GM19455 (cell line): ENCODE measurements at regions not wholly inside any gene's neighbourhood (a gene's known extent, or its start where the extent isn't known, plus 50 kb on each side); places are given as distances from the start of the nearest gene placed in this dataset.
"Not testable (repeated sequence)": the region's sequence is repeated elsewhere in the genome, so short reads cannot be mapped to it uniquely, and the experiment has no call there.

Experiments used
- ATAC-seq: cut with Tn5 transposase; IDR thresholded peaks from one replicate; pipeline ENCODE4 v1.9.1; 2021; ENCODE audit not compliant: unreplicated experiment

GRCh38 chr21:14688412-14688811 lies 142.3 kb upstream of the SAMSN1 start:
- no peak for ATAC-seq

GRCh38 chr21:14687268-14687625 lies 141.1 kb upstream of the SAMSN1 start:
- peak; percentile 51 for ATAC-seq

- ATAC-seq, result peak; percentile 76
Measured at GRCh38 chr21:14686466-14687267, 140.6 kb upstream of the SAMSN1 start.

- ATAC-seq, result no peak
Measured at GRCh38 chr21:14685568-14685967, 139.5 kb upstream of the SAMSN1 start.

GRCh38 chr21:14684071-14684470 lies 138.0 kb upstream of the SAMSN1 start:
- no peak for ATAC-seq

GRCh38 chr21:14683063-14683462 lies 136.9 kb upstream of the SAMSN1 start:
- ATAC-seq, result no peak

GRCh38 chr21:14678973-14679574 lies 133.0 kb upstream of the SAMSN1 start:
- ATAC-seq, result no peak

GRCh38 chr21:14677639-14678179 lies 131.6 kb upstream of the SAMSN1 start:
- no peak for ATAC-seq

DNA sequence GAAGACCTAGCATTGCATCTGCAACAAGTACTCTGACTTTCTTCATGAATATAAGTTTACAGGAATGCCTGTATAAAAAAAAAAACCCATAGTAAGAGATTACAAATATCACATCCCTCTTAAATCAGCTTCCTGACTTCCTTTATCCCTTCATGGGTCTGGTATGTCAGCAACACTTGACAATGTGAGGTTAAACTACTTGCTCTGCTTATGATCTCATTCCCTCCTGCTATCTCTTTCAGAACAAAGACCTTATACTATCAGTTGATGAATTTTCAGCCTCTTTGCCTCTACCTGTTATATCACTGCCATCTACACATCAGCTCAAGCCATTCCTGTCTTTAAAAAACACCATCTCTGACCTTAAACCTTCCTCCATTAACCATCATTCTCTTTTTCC lies 130.9 kb upstream of the SAMSN1 start:
- ATAC-seq, result no peak

GRCh38 chr21:14675774-14676530 lies 129.8 kb upstream of the SAMSN1 start:
- no peak for ATAC-seq

DNA sequence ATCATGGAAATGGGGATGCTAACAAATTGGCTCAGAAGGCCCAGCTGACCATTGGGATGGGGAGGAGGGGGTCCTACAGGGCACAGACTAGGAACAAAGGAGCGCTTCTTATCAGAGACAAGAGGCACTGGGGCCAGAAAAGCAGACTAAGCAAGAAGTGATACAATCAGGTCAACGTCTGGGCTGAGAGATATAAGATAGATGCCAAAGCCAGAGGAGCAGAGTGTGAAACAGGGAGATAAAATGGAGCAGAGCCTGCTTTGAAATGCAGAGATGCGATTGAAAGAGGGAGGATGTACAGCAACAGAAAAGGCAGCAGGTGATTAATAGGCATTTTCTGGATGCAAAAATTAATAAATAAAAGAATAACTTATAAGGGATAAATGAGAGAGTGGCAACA lies 127.5 kb upstream of the SAMSN1 start:
- no peak for ATAC-seq

GRCh38 chr21:14672466-14672865 lies 126.4 kb upstream of the SAMSN1 start:
- no peak for ATAC-seq

- no peak for ATAC-seq
Measured at GRCh38 chr21:14670409-14670808, 124.3 kb upstream of the SAMSN1 start.

DNA sequence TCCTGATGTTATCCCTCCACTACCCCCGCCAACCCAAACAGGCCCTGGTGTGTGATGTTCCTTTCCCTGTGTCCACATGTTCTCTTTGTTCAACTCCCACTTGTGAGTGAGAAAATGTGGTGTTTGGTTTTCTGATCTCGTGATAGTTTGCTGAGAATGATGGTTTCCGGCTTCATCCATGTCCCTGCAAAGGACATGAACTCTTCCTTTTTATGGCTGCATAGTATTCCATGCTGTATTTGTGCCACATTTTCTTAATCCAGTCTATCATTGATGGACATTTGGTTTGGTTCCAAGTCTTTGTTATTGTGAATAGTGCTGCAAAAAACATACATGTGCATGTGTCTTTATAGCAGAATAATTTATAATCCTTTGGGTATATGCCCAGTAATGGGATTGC lies 123.0 kb upstream of the SAMSN1 start:
- not testable (repeated sequence) for ATAC-seq

GRCh38 chr21:14657241-14658008 lies 111.3 kb upstream of the SAMSN1 start:
- no peak for ATAC-seq

- no peak for ATAC-seq
Measured at GRCh38 chr21:14646893-14647292, 100.8 kb upstream of the SAMSN1 start.

- no peak for ATAC-seq
Measured at GRCh38 chr21:14645702-14646101, 99.6 kb upstream of the SAMSN1 start.

- ATAC-seq, result no peak
Measured at GRCh38 chr21:14632359-14632758, 86.2 kb upstream of the SAMSN1 start.

DNA sequence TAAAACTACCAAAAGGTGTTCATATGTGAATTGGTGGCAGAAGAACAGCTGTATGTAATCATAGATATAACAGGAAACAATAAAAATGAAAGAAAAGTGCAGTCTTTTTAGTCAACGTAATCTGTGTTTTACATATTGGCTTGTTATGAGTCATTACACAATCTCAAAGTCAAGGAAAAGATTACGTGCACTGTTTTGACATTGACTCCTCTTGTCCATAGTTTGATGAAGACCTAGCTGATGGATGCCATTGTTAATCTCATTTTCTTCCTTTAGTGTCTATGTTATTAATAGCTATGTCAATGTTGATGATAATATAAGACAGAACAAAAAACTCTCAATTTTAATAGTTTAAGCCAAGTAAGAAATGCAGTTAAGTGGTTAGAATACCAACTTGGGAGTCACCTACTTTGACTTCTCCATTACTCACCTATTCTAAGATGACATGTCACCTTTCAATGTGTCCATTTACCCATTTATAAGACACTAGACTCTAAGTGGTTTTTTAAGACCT lies 84.5 kb upstream of the SAMSN1 start:
- no peak for ATAC-seq

- no peak for ATAC-seq
Measured at GRCh38 chr21:14629461-14629860, 83.3 kb upstream of the SAMSN1 start.

GRCh38 chr21:14623079-14623478 lies 77.0 kb upstream of the SAMSN1 start:
- not testable (repeated sequence) for ATAC-seq
